GM18519 (cell line): ENCODE measurements at regions not wholly inside any gene's neighbourhood (a gene's known extent, or its start where the extent isn't known, plus 50 kb on each side); places are given as distances from the start of the nearest gene placed in this dataset.

Experiments
- ATAC-seq: cut with Tn5 transposase; IDR thresholded peaks from one replicate; pipeline ENCODE4 v1.9.1; 2021; ENCODE audit warnings: mild to moderate bottlenecking, moderate library complexity; ENCODE audit not compliant: unreplicated experiment, low FRiP score

DNA sequence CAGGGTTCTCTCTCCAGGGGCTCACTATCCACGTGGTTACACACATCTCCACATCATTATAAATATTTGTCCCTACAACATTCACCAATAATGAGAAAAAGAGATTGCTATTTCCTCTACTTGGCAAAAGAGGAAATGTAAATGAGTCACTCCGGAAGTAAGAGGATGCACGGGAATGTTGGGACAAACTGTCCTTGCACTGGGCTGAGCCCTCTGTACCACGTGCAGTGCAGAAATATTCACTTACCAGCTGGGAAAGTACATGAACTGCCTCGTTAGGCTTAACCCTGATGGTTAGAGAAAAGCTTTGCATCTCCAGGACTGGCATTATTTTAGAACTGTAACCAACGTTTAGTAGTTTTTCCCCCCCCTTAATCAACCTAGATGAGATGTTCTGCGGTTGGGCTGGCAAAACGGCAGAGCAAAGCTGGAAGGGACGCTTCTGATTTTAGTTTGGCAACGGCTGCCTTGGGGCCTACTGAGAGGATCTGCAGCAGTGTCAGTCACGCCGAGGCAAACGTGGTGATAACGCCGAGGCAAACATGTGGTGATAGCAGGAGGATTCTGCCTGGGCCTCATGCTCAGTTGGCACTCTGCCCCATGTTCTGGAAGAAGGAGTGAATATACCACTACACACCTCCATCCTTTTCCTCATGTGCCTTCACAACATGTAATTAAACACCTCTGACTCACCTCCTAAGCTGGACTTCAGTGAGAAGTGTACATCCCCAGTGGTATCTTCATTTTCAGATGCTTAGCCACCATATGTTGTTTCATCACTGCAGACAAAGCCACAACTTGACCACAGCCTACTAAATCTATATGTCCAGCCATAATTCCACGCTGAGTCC, 661.4 kb upstream of the KLF4 start:
- no peak for ATAC-seq

DNA sequence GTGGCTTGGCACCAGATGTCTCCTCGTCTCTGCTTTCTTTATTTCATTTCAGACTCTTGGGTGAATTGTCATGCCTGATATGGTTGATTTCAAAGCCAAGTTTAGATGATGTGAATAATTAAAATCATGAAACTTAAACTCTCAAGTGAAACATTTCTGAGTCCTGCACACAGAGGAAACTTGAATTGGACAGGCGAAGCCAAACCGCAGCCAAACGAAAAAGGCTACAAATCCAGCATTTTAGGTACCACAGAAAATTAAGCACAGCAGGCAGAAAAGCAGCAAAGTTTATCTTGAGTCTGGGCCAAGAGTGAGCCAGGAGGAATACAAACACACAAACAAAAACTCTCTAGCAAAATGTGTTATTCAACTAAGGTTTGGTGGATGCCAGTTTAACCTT, 659.8 kb upstream of the KLF4 start:
- ATAC-seq, result no peak

DNA sequence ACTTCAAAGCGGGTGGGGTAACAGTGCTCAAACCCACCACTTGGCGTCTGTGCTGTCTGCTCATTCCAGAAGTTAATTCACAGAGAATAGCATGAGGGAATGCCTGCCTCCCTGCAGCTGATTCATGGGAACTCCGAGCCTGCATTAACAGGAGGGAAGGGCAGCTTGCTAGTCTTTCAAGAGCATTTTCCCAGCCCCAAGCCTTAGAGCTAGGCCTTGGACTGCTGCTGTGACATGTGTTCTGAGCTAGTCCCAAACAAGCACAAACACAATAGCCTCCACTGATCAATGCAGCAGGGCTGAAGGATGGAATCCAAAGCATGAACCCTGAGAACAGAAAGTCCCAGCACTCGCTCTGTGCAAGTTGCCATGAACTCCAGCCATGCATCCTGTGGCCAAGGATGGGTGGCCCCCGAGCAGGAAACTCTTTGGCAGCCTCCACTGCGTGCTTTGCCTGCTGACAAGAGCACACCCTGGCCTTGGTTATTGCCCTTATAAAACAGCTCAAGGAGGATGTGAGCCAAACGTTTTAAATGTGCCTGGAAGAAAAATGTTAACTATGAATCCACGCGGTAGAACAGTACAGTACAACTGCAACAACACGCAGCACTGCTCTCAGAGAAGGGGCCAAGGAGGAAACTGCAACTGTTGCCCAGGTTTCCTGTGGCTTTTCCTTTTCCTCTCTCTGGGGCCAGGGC, 653.1 kb upstream of the KLF4 start:
- ATAC-seq, result no peak

DNA sequence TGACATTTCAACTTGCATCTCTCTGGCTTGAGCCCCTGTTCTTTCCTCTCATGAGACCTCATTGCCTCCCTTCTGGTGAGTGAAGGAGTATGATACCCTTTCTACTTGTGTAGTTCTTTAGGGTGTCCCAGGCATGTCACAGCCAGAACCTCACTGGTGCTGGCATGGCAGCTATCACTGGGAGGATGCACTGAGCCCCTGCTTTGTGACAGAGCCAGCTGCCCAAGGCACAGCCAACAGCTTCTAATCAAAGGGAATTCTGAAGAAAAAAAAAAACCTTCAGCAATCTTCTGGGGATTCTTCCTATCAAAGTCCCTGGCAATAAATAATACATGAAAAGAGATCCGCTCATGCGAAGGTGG, 652.6 kb upstream of the KLF4 start:
- no peak for ATAC-seq

DNA sequence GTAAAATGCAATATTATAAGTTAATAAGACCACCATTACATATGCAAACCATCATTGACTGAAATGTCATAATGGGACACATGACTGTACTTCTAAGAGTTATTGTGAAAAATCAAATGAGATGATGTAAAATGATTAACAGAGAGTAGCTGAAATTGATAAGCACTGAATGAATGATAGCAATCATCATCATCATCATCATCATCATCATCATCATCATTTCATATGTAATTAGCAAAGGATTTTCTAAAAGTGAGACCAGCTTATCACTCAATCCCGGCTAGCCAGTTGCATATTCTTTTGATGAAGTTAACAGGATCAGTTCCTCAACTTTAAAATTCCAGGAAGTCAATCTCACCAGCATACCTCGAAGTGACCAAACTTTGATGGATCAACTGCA, 650.3 kb upstream of the KLF4 start:
- no peak for ATAC-seq

DNA sequence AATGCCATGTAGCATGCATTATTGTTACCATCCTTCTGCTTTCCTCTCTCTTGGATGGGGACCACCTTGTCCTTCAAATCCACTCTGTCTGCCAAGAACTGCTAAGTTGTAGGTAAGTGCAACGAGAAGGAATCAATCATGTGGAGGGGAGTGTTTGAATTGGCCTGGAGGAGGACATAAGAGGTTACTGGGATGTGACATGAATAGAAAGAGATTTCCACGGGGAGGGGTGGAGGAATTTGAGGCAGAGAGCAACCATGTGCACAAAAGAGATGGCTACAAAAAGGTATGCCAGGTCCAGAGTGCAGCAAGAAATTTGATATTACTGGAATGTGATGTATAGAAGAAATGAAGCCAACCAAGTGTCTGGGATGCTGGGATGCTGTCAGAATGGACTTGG, 648.9 kb upstream of the KLF4 start:
- no peak for ATAC-seq

DNA sequence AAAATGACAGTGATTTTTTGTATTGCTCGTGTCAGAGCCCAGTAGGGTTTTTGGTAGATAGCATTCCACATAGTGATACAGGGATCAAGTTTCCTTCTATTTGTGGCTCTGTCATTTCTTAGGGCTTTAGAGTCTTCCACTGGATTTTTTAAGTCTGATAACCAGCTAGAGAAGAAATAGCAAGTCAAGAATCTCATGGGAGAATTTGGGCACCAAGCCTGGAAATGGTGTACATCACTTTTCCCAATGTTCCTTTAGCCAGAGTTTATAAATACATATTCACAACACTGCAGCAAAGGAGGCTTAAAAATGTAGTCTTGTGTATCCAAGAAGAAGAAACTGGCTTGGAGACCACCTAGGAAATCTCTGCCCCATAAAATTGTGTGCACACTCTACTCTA, 647.1 kb upstream of the KLF4 start:
- no peak for ATAC-seq

DNA sequence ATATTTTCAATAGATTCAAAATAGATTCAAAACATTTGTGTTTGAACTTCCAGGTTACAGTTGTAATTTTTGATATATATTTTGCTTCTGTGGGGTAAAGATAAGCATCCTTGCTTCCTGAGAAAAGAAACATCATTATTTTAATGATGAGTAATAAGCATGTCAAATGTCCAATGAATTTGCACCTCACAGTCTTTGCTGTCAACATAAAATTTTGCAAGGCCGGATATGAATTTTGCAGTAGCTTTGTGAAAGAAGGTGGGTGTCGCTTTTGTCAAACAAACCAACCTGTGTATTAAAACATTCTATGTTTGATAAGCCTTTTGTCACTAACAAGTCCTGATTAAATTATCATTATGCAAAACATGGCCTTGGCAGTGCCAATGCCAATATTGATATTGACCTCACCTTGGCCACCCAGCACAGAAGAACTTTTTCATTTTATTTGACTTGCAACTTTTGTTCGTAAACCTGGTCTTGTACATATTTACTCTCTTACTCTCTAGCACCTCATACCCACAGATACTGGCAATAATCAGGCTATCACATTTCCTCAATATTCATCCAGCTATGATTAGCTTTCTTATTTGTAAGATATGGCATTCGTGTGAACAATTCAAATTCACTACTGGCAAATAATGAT, 645.0 kb upstream of the KLF4 start:
- no peak for ATAC-seq

DNA sequence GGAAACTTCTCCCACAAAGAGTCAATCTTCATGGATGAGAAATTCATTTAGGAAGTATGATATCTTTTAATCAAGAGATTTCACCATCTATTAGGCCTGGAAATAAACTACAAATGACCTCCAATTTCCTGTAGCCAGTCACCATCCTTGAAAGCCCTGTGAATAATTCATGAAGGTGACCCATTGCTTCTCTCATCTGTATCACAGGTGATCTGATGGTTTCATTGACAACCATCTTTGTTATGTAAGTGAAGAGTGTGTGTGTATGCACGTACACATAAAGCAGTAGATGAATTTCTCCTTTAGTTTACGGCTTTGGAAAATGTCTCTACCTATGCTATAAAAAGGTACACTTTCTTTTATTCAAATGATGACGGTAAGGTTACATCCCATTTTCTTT, 644.1 kb upstream of the KLF4 start:
- ATAC-seq, result no peak

DNA sequence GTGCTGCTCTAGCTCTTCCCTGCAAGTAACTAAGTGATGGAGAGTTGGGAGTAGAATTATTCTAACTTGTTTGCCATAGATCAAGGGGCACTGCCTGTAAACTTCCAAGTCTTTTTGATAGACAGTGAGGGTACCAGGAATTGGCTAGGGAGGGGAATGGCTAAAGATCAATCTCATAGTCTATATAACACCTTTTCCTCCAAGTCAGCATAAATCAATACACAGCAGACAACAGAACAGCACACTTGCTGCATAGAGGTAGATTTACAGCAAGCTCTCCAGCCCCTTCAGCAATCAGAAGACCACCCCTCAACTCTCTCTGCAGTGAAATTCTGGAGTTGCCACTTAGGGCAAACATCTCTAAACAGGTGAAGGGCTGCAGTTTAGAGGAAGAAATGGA, 643.5 kb upstream of the KLF4 start:
- ATAC-seq, result no peak

DNA sequence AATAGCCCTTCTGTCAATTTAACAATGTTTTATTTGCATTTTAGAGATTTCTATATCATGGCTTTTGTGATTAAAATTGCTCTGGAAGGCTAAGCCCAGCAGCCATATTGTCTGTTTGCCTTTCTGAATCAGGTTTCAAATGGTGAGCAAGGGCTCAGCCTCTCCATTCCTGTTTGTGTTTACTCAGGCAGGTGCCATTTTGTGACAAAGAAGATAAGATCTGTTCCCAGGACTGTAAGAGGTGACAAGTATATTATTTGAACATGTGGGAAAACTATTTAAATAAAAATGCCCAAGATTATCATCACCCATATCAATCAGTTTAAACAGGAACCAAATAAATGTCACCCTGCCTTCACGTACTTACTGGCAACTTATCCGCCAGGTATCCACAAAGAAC, 641.3 kb upstream of the KLF4 start:
- no peak for ATAC-seq

DNA sequence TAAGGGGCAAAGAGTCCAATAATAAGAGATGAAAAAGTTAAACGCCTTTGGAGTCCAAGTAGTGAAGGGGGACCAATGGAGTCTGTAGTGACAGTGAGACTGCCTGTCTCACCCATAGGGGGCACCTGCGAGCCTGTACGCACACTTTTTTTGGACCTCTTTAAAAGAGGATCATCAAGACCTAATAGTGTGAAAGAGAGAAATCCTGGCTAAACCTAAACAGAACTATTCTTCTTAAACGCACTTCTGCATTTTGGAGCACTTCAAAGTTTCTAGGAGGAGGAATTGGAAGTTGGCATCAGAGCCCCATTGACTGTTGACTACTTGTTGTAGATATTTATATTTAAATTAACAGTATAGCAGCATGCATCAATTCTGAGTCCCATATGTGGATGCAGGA, 636.1 kb upstream of the KLF4 start:
- ATAC-seq, result no peak

DNA sequence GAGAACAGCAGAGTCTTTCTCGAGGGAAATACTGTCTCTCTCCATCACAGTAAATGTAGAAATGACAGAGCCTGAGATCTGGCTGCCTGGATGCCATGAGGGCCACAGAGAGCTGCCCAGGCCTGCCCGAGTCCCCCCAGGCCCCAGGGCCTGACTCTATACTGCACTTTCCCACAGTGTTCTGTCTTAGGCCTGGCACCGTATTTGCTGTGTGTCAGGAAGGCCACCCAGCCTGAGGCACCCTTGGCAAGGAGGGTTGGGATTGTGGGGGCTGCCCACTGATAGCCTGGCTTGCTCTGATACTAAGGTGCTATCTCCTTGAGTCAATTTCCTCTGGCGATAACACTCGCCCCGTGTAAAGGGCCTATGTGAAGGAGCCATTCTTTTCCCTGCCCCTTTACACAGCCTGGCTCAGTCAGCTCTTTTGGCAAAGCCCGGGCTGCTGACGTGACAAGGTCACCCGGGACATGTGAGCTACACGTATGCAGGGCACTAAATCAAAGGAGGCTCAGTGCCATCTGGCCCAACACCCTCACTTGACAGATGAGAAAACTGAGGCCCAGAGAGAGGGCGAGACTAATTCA, 630.1 kb upstream of the KLF4 start:
- no peak for ATAC-seq

DNA sequence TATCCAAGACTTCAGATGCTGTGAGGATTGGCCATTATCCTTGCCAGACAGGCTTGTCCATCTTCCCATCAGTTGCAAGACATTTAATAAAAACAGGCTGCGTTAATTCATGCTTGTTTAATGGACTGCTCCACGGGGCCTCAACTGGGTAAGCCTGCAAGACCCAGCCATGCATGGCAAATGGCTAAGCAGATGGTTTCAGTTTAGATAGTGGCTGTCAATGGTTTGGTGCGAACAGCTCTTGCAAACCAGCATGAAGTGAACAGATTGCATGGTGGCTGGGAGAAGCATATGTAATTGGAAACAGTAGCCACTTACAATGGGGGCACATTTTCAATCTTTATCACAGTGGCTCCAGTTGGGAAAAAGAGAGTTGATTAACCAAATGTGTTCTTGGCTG, 628.2 kb upstream of the KLF4 start:
- no peak for ATAC-seq

DNA sequence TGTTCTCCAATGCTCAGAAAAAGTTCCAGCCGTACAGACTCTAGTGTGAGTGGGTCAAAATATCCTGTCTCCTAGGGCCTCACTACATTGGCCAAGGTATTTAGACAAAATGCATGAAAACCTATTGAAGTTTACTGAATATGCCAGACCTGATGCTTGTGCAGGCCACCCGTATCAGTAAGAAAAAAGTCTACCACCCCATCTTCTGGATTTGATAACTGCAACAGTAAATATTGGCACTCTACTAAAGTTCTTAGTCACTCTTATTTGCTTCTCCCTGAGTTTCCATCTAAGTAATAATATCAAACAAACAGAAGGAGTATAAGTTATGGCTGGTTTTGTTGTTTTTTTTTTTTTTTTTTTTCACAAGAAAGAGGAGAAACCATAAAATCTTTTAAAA, 627.7 kb upstream of the KLF4 start:
- no peak for ATAC-seq

DNA sequence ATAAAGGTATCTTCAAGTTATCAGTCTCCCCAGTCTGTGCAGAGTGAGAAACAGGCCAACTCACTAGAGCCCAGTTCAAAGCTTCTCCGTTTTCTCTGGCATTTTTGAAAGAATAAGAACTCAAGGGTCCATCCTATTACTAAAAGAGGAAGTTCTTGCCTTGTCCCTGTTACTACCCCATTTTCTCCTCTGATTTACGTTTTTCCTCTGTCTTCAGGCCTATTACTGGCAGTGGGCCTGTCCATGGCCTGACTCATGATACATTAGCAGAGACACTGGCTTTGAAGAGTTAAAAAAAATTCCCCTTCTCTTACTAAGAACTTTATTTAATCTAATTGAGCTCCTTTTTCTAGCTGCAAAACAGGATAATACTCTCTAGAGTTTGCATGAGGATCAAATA, 624.0 kb upstream of the KLF4 start:
- ATAC-seq, result no peak

DNA sequence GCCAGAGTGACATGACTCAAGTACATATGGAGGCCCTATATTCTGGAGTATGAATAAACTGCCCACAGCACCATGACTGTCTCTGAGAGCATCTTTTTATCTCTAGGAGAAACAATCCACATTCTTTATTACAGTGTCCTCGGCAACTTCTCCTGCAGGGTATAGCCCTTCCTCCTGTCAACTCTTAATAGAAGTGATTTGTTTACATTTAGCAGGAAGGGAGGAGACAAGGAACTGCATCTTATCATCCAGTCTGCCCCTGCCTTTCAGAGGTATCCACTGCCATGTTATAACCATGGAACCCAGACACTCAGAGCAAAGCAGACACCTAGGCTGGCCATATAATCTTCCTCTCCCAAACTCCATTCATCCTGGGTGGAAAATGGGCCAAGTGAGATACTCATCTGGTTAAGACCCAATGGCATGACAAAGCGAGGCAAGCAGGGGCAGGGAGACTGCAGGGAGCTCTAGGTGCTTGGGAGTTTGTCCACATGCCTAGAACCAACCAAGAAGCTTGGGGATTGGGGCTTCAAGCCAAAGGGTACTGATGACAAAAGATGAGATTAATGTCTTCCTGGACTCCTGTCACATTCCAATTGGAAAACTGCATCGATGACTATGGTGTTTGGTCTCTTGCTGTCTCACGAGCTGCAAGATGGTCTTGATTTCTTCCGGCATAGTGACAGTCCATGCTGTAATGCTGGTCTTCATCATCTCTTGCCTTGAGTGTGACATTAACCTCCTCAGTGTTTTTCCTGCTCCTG, 620.5 kb upstream of the KLF4 start:
- no peak for ATAC-seq

DNA sequence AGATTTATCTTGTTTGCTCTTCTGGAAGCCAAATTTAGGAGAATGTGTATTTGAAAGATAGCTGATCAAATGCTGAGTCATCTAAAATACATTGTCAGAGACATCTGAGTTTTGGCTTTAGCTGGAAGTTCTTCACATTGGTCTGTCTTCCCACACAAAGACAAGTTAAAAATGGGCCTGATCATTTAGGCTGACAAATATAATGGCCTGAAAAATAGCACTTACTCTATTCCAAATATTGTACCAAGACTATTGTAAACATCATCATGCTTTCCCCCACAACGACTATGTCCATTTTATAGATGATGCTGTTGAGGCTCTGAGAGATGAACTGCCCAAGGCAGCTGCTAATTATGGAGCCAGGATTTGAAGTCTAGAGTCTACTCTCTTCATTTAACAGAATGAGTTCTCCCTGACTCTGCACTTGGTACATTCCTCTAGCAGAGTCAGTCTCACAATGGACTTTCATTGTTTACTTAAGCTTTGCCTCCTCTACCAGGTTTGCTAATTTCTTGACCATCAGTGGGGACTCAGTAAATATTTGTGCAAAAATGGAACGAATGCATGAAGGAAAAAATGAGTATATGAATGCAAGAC, 619.4 kb upstream of the KLF4 start:
- no peak for ATAC-seq

DNA sequence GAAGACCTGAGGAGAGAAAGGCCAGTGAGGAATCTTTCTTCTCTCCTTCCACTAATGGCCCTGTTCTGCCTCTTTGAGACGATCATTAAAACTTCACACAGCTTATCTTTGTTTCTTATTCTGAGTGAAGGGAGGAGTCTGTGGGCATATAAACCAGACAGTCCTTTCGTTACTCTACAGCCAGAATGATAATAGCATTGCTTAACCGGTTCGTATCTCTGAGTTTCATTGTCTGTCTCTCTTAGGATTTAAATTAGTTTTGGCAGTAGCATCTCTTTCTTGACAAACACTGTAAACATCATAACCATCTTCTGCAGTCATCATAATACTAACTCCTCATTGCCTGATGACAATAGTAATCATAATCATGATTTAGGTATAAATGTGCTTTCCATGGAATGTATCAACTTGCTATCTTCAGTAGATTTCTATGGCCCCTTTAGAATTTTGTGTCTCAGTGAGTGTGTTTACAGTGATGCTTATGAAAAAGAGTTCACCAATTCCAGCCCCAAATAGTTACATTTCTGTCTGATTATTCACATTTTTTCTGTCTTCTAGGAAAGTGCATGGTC, 618.8 kb upstream of the KLF4 start:
- no peak for ATAC-seq

DNA sequence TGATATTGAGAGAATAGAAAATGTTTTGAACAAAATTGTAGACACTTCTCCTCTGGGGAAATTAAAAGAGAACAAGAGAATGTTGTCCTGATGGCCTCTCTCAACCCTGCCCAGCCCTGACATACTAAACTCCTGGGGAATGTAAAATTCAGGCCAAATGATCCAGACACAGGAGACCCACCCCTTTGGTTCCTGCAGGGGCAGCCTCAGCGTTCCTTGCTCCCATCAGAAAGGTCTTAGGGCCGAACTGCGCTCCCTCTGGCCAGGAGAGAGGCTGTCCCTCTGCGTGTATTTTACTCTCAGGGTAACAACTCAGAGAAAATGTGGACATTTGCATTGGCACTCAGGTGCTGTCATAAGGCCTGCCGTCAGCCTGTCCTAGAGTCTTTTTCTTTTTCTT, 616.3 kb upstream of the KLF4 start:
- ATAC-seq, result no peak
